ENCODE measurements at regions not wholly inside any gene's neighbourhood (a gene's known extent, or its start where the extent isn't known, plus 50 kb on each side); places are given as distances from the start of the nearest gene placed in this dataset.

DNA sequence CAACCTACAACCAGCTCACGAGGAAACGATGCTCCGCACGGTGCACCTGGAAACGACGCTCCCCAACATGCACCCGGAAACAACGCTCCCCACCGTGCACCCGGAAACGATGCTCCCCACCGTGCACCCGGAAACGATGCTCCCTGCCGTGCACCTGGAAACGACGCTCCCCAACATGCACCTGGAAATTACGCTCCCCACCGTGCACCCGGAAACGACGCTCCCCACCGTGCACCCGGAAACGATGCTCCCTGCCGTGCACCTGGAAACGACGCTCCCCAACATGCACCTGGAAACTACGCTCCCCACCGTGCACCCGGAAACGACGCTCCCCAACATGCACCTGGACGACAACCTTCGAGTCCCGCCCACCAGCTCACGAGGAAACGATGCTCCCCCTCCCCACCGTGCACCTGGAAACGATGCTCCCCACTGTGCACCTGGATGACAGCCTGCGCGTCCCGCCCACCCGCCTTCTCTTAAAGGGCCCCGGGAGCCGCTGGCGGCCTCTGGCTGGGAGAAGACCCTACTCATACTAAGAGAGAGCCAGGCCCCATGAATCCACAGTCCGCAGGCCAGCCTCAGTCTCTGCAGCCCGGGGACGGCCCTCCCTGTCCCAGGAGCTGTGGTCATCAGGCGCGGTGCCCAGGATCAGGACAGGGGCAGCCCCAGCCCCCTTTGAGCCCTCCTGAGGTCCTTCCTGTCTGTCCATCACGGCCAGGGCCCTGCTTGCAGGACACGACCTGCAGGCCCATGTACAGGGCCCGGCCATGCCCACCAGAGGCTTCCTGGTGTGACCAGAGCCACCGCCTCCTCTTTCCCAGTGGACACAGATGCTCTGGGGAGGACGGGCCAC lies 98.3 kb downstream of the PDGFA start:
- TF ChIP-seq, protein P1, sequence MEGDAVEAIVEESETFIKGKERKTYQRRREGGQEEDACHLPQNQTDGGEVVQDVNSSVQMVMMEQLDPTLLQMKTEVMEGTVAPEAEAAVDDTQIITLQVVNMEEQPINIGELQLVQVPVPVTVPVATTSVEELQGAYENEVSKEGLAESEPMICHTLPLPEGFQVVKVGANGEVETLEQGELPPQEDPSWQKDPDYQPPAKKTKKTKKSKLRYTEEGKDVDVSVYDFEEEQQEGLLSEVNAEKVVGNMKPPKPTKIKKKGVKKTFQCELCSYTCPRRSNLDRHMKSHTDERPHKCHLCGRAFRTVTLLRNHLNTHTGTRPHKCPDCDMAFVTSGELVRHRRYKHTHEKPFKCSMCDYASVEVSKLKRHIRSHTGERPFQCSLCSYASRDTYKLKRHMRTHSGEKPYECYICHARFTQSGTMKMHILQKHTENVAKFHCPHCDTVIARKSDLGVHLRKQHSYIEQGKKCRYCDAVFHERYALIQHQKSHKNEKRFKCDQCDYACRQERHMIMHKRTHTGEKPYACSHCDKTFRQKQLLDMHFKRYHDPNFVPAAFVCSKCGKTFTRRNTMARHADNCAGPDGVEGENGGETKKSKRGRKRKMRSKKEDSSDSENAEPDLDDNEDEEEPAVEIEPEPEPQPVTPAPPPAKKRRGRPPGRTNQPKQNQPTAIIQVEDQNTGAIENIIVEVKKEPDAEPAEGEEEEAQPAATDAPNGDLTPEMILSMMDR (IDR thresholded peaks at IDR 0.05; ENCODE audit: borderline replicate concordance, extremely low read depth, low read length, poor library complexity, severe bottlenecking), result no peak
- TF ChIP-seq EZH2 (IDR thresholded peaks at IDR 0.05; ENCODE audit: borderline replicate concordance, low read depth, low read length, severe bottlenecking), result no peak
